ENCODE measurements at regions not wholly inside any gene's neighbourhood (a gene's known extent, or its start where the extent isn't known, plus 50 kb on each side); places are given as distances from the start of the nearest gene placed in this dataset.
"Not testable (repeated sequence)": the region's sequence is repeated elsewhere in the genome, so short reads cannot be mapped to it uniquely, and the experiment has no call there.

DNA sequence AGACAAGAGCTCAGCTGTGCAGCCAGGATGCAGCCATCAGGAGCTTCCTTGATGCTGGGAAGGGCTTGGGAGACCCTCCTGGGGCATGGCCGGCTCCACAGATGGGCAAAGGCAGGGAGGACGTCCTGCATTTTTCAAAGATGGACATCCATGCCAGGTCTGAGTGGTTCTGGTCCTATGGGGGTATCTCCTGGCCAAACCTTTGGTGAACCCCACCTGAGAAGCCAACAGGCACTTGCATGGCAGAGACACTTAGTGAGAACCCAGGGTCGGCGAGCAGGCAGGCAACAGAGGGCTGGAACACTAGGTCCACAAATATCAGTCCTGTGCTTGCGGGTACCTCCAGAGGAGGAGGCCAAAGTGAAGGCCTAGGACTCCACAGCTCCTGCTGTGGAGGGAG, 70.0 kb downstream of the KCTD15 start:
- no peak for DNase-seq

DNA sequence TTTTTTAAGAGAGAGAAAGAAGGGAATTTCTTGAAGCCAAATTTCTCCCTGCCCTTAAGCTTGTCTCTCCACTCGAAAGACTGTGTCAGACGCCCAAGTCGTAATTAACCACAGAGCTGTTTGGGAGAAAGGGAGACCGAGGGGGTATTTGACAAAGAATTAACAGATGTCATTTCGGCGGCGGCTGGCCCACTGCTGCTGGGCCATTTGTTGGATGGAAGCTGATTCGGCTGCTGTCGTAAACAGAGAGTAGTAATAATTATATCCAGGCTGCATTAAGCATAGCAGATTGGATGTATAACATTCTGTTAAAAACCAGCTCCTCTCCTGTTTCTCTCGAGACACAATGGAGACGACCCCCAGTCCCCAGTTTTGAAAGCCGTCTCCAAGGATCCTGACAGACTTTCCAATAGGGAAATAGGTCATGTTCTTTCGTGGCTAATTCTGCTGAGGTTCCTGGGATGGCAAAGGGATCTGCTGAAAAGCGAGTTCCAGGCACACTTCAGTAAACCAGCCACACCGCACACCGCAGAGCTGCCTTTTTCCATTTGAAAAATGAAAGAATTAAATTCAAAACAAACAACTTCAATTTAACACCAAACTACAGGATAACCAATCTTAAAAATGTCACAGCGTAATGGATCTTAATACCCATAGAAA, 71.5 kb downstream of the KCTD15 start:
- DNase-seq: no peak

DNA sequence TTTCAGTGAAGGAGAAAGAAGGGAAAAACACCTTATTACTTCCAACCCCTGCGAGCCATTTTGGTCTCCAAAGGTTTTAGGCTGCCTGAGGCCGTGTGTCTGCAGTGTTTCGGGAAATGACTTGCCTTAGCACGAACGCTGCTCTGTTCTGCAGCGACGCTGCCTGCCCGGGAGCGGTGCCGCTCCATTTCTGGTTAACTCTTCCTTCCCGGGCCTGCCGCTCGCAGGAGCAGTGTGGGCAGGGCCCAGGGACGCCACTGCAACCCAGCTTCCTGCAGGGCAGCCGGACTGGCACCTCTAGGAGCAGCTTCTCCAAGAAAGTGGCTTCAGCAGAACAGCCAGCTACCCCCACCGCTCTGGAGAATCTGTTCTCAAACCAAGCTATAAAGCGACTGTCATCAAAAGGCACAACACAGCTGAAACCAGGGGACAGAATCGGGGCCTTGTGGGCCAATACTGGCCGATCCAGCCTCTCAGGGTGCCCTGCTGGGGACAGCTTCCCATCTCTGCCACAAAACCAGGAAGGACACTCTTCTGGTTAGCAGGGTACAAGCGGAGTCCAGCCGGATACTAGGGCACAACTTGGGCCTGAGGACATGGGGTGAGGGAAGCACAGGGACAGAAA, 72.2 kb downstream of the KCTD15 start:
- DNase-seq: no peak

DNA sequence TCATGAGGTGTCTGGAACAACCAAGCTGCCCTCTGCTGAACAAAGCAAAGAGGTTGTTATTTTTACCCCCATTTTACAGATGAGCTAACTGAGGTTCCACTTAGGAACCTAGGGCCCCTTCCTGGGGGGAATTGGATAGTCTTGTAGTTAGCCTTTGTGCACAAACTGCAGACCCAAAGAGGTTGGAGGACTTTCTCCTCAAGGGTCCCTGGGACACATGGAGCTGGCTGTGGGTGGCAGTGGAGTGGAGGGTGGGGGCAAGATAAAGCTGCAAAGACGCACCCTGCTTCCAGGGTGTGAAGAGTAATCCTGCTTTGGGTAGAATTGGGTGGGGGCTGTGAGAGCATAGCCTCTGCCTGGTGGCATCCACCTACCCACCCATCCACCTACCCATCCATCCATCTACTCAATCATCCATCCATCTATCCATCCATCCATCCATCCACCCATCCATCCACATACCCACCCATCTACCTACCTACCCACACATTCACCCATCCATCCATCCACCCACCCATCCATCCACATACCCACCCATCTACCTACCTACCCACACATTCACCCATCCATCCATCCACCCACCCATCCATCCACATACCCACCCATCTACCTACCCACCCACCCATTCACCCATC, 73.7 kb downstream of the KCTD15 start:
- DNase-seq: not testable (repeated sequence)

DNA sequence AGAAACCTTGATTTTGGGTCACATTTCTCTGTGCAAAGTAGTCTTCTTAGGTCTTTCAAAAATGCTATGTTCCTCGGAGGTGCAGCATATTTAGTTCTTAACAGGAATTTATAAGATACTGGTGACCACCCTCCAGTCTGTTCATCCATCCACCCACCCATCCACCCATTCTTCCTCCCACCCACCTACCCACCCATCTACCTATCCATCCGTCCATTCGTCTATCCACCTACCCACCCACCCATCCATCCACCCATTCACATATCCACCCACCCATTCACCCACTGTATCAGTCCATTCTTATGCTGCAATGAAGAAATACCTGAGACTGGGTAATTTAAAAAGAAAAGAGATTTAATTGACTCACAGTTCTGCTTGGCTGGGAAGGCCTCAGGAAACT, 74.9 kb downstream of the KCTD15 start:
- DNase-seq: no peak

DNA sequence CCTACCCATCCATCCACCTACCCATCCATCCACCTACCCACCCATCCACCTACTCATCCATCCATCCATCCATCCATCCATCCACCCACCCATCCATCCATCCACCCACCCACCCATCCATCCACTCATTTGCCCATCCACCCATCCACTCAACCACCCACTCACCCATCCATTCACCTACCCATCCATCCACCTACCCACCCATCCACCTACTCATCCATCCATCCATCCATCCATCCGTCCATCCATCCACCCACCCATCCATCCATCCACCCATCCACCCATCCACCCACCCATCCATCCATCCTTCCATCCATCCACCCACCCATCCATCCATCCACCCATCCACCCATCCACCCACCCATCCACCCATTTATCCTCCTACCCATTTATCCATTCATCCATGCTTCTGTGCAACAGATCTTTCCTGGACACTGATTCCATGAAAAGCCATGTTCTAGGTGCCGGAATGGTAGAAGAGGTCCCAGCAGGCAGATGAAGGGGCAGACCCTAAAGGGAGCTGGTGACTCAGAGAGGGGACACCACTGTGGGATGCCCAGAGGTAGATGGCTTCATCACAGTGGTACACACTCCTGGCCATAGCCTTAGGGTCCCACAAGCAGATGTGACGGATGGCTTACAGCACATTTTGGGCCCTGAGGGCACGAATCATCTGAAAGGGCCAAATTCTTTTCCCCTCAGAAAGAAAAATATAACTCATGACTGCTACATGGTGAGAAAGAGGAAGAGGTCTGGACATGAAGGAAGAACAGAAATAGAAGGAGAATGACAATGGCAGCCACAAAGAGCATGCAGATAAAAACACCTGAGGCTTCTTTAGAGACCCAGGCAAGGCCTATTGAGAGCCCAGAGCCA, 76.0 kb downstream of the KCTD15 start:
- DNase-seq: no peak

DNA sequence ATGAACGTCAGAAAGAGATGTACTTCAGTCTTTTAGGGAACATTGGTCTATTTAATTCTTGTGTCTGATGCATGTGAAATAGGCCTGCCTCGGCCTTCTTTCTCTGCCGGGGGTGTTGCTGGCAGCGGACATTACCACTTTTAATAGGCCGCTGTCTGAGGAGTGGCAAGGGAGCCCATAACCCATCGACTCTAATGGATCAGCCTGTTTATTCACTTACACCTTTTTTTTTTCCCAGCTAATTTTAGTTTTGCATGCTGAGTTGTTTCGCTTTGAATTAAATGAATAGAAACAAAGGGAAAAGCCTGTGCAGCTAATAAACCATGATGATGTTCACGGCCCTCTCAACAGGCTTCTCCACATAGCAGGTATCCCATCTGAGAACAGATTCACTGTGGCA, 78.4 kb downstream of the KCTD15 start:
- DNase-seq: no peak

DNA sequence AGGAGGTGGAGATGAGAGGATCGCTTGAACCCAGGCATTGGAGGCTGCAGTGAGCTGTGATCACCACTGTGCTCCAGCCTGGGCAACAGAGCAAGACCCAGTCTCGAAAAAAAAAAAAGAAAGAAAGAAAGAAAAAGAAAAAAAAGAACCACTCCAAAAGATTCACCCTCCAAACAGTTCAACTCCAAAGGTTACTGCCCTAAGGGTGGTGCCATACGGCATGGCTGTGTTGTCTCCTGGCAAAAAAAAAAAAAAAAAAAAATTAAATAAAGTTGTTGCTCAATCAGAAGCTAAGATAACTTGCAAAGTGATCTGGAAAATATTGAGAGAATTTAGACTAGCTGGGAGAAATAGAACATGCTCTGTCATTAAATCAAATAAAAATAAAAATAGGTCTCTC, 79.5 kb downstream of the KCTD15 start:
- no peak for DNase-seq

DNA sequence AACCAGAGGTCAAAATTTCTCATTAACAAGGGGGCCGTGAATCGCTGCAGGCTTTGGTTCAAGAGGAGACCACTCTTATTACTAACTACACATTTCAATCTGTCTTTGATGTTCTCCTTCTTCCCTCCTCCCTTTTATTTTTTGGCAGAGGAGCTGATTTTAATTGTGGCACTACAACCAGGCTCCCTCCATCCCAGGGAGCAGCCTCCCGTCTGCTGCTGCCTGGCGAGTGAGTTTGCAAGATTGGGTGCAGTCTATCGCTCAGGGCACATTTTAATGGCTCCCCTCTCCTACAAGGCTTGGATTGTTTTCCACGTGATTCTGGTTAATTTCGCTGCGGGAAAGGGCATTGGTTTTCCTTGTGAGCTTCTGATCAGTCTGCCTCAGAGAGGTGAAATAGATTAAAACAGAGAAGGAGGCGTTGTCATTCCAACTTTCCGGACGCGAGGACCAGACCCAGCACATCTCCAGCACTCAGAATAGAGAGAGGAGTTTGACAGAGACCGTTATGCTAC, 81.4 kb downstream of the KCTD15 start:
- DNase-seq: no peak

DNA sequence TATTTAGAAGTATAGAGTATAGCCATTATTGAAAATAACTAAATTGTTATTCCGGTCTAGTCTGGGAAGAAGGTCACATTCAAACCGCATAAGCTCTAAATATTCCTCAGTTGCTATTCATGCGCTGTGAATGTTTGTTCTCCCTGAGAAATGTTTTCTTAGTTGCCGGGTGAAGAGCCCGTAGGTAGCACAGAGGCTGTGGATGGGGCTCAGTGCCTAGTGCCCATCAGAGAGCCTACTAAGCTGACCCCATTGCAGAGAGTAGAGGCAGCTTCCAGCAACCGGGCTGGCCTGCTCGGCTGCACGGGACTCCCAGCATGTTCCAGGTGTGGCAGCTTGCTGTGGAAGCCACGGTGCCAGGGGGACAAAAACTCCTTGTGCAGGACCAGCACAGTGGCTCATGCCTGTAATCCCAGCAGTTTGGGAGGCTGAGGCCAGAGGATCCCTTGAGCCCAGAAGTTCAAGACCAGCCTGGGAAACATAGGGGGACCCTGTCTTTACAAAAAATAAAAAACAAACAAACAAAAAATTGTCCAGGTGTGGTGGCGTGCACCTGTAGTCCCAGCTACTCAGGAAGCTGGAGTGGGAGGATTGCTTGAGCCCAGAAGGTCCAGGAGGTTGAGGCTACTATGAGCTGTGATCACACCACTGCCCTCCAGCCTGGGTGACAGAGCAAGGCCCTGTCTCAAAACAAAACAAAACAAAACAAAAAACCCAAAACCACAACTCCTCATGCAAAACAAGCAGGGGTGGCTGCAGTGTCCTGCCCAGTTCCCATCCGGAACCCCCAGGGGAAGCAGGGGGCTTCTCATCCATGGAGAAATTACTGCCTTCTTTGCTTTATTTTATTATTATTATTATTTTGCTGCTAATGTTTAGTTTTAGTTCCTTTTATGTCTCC, 82.5 kb downstream of the KCTD15 start:
- DNase-seq: no peak

DNA sequence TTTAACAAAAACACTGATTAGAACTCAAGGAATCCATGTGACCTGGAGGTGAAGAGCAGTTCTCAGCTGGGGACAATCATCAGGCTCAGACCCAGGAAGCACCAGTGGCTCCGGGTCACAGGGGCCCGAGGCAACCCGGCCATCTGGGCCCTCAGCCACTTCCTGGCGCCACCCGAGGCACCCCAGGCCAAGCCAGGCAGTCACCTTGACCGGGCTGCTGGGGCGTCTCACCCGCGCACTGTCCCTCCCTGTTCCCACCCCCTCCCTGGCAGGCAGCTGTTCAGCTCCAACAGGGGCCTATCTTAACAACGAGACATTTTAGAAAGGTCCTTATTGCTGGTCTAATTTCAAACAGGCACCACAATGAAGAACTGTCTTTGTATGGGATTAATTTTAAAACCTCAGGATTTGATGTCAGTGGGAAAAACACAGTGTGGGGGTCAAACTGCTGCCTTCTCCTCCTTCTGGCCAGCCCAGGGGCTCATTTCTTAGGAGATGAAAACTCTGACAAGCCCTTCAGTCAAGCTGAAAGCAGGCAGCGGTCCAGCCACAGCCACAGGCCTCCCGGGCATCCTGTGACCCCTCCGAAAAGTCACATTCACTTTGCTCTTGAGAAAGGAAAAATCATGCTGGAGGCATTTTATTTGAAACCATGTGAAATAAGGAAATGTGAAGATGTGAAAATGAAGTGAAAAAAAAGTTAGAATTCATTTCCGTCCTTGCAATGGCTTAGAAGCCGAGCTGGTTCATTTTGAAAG, 83.3 kb downstream of the KCTD15 start:
- no peak for DNase-seq

DNA sequence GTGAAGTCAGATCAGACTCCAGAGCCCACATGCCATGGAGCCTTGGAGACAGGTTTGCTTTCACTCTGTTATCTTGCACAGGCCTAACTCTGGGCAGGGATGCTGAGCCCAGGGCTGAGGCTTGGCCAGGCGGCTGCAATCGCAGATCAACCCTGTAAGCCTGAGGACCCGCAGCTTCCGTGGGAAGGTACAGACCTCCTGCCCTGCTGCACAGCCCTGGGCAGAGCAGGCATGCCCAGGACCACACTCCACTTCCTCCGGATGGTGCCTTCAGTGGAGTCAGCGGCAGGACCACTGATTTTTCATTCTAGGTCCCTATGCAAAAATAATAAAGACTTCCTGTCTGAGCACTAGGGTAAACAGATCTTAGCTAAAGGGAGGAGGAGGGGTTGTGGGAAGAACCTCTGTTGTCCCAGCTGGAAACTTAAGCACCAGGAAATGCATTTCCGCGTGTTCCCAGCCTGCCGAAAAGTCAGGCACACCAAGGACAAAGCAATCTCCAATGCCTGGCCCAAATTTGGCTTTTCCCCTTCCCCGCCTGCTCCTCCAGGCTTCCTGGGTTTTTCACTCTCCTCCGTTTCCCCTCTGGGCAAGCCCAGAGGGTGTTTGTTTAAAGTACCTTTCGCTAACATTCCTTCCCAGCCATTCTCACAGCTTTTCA, 87.3 kb downstream of the KCTD15 start:
- no peak for DNase-seq

DNA sequence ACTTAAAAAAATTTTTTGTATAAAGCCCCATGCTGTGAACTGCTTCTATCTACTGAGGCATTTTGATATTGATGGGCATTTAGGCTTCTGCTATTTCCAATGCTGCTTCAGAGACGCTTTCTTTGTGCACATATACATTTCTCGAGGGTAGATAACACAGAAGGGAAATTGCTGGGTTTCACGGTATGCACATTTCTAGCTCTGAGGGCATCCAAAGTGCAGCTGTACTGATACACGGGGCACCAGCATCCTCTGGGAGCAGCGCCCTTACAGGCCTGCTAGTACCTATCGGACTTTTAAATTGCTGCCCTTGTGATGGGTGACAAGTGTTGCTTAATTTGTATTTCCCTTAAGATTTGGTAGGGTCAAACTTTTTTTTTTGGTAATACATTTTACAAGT, 88.6 kb downstream of the KCTD15 start:
- DNase-seq: no peak

DNA sequence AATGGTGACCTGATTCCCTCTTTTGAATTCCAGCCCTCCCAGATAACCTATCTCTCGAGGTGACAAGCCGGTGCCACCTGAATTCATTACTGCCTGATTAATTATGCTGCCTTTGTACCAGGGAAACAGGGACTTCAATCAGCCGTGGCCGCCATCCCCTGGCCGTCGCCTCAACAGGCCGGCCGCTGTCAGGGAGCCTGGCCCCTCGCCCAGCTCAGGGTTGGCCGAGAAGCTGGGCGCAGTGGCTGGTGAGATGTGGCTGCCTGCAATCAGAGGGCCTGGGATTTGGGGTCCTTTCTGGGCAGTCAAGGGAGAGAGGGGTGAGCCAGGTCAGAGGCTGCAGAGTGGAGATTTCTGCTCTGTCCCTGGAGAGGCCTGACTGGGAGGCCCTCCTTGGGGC, 91.2 kb downstream of the KCTD15 start:
- no peak for DNase-seq

DNA sequence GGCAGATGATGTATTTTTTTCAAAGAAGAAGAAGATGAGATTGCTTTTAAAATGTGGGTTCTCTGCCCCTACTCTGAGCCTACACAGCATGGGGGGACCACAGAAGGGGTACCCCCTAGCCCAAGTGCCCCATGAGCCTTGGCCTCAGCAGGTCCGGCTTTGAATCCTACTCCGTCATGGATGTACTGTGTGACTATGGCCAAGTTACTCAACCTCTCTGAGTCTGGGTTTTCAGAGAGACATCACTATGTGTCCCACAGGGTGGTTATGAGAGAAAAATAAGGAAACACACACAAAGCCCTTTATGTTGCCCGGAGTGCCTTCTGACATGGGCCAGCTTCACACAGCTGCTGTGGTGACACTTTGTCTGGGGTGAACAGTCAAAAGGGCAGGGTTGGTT, 92.0 kb downstream of the KCTD15 start:
- no peak for DNase-seq

DNA sequence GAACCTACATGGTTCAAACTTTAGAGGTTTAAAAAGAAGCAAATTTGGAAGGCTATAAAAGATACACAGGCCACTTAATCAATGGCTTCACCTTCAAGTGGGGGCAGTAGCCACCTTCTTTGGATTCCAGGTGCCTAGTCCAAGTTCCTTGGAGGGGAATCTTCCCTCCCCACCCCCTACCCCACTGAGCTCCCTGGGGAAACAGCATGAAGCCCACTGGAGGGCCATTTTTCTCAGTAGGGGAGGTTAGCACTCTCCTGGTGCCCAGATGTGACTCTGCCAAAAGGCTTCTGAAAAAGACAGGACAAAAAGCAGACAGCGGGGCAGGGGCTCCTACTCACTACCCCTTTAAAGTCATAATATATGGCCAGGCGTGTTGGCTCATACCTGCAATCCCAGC, 93.9 kb downstream of the KCTD15 start:
- DNase-seq: no peak

DNA sequence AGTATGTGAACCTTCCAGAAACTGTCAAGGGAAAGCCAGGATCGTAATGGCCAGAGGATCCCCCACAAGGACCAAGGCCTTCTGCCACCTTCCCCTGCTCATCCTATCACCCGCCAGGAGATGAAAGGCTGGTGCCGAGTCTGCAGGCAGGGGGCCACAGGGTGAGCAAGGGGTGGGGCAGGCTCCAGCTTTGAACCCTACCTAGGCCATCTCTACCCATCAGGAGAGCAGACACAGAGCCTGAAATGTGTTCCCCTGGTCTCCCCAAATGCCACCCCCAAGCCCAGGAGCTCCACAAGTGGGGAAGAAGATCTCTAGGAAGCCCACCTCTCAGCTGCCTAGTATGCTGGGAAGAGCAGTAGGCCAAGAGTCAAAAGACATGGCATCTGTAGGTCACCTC, 95.1 kb downstream of the KCTD15 start:
- no peak for DNase-seq

DNA sequence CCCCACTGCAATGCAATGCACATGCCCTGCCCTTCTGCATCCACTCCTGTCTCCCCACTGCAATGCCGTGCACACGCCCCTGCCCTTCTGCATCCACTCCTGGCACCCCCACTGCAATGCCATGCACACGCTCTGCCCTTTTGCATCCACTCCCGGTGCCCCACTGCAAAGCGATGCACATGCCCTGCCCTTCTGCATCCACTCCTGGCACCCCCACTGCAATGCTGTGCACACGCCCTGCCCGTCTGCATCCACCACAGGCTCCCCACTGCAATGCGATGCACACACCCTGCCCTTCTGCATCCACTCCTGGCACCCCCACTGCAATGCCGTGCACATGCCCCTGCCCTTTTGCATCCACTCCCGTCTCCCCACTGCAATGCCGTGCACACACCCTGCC, 98.1 kb downstream of the KCTD15 start:
- DNase-seq: no peak

DNA sequence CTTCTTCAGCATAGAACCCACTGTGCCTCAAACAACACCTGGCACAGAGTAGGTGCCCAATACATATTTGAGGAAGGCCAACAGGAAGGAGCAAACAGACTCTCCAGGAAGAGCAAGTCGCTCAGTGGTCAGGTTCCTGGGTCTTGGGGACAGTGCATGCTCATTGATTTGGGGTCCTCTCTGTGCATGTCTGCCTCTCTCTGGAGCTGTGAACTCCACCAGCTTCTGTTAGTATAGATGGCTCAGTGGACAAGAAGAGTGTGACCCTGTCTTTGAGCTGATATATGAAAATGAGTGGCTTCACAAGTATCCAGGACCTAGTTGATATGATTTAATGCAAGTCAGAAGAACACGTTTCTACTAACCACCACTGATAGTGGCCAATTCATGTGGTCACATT, 98.7 kb downstream of the KCTD15 start:
- no peak for DNase-seq

DNA sequence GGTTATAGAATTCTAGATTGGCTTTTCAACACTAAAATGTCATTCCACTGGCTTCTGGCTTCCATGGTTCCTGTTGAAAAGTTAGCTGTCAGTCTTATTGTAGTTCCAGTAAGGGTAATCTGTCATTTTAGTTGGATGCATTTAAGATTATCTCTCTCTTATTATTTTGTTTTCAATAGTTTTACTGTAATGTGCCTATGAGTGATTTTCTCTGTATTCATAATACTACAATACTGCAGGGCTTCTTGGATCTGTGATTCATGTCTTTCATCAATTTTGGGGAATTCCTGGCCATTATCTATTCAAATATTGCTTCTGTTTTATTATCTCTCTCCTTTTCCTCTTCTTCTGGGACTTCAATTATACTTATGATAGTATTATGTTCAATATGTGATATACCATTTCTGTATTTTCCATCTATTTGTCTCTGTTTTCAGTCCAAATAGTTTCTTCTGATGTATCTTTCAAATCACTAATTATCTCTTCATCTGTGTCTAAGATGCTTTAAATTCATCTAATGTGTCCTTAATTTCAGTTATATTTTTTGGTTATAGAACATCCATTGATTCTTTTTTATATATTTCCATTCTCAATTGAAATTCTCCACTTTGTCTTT, 101.5 kb downstream of the KCTD15 start:
- no peak for DNase-seq

DNA sequence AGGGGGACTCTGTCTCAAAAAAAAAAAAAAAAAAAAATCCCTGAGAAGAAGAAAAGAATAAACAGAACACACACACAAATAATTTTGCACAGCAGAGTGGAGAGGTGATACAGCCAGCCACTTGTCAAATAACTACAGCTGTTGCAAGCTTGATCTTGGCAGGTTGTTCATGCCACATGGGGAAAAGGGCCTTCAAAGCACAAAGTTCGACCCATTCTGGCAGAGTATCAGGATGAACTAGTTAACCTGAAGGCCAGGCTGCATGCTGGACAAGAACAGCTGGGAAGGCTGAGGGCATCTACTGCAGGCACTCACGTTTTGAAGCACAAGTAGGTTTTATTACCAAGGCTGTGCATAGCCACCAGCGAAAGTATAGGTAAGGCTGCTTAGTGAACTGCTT, 104.1 kb downstream of the KCTD15 start:
- no peak for DNase-seq

Data from DMS153 (cell line).